ENCODE measurements at regions not wholly inside any gene's neighbourhood (a gene's known extent, or its start where the extent isn't known, plus 50 kb on each side); places are given as distances from the start of the nearest gene placed in this dataset.

DNA sequence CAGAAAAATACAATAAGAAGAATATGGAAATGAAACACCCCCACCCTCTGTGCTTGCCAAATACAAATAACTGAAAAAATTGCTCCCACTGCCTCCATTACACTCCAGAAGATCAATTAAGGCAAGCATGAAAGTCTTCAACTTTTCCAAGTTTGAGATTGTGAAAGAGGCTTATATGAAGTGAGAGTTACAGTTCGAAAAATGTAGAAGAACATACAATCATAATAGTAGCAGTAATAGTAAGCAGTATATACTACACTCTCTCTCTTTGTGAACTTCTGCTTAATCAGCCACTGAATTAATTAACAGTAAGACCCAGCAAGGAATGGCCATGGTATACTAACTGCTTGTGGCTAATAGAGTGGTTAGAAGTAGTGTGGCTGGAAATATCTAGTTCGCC lies 923.2 kb downstream of the RPA4 start:
- Histone ChIP-seq H3K36me3 (replicated peaks) (no peaks in the 10 kb centered on the region), H3K27me3 (replicated peaks) (no peaks in the 10 kb centered on the region), H3K27ac (no peak overlapping the region), H3K4me3 (ENCODE audit: low read depth, low read length) (no peak overlapping the region)
- TF ChIP-seq, protein P1, sequence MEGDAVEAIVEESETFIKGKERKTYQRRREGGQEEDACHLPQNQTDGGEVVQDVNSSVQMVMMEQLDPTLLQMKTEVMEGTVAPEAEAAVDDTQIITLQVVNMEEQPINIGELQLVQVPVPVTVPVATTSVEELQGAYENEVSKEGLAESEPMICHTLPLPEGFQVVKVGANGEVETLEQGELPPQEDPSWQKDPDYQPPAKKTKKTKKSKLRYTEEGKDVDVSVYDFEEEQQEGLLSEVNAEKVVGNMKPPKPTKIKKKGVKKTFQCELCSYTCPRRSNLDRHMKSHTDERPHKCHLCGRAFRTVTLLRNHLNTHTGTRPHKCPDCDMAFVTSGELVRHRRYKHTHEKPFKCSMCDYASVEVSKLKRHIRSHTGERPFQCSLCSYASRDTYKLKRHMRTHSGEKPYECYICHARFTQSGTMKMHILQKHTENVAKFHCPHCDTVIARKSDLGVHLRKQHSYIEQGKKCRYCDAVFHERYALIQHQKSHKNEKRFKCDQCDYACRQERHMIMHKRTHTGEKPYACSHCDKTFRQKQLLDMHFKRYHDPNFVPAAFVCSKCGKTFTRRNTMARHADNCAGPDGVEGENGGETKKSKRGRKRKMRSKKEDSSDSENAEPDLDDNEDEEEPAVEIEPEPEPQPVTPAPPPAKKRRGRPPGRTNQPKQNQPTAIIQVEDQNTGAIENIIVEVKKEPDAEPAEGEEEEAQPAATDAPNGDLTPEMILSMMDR (IDR thresholded peaks at IDR 0.05; ENCODE audit: low read depth, low read length, missing control alignments) = no peak
- in situ Hi-C loops (cut with HindIII; ENCODE audit: low pct_ligation_motif_present, low sequenced_read_pairs) = no loop called here
- no peak for DNase-seq

DNA sequence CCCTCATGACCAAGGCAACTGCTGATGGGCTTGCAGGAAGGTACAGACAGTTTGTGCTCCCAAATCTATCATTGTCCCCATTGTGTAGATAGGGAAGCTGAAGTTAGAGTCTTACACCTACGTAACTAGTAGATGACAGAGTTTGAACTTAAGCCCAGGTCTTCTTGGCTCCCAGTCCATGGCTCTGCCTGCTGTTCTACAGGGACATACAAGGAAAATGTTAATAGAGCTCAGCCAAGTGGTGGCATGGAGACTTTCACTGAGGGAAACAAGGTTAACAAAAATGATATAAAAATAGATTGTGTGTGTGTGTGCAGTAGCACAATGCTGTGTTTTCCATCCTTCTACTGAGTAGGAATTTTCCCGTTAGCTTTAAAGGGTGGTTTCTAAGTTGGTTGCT lies 936.5 kb downstream of the RPA4 start:
- Histone ChIP-seq H3K27ac (no peak overlapping the region), H3K4me3 (ENCODE audit: low read depth, low read length) (no peak overlapping the region), H3K36me3 (replicated peaks) (no peaks in the 10 kb centered on the region), H3K27me3 (replicated peaks) (no peaks in the 10 kb centered on the region)
- no peak for DNase-seq
- in situ Hi-C loops (cut with HindIII; ENCODE audit: low pct_ligation_motif_present, low sequenced_read_pairs) = no loop called here
- TF ChIP-seq, protein P1 (IDR thresholded peaks at IDR 0.05; ENCODE audit: low read depth, low read length, missing control alignments) = no peak

DNA sequence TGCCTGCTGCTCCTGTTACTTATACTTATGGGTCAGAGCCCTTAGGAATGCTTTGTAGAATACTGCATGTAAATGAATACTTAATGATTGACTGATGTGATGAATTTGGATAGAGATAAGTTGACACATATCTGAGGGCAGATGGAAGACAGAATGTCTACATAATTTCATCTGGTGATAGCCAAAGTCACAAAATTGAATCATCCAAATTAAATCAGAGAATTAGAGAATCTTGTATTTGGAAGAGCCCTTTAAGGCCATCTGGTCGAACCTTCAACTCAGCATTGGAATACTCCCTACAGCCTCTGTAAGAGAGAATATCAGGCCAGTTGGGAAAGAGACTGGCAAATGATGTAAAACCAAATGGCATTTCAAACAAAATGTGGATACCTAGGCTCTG lies 944.8 kb downstream of the RPA4 start:
- no peak overlapping the region for H3K4me3 ChIP-seq (ENCODE audit: low read depth, low read length)
- DNase-seq = no peak
- in situ Hi-C loops (cut with HindIII; ENCODE audit: low pct_ligation_motif_present, low sequenced_read_pairs) = no loop called here
- no peak overlapping the region for H3K27ac ChIP-seq
- H3K27me3 ChIP-seq (replicated peaks) = no peaks in the 10 kb centered on the region
- TF ChIP-seq, protein P1 (IDR thresholded peaks at IDR 0.05; ENCODE audit: low read depth, low read length, missing control alignments) = no peak
- no peaks in the 10 kb centered on the region for H3K36me3 ChIP-seq (replicated peaks)

DNA sequence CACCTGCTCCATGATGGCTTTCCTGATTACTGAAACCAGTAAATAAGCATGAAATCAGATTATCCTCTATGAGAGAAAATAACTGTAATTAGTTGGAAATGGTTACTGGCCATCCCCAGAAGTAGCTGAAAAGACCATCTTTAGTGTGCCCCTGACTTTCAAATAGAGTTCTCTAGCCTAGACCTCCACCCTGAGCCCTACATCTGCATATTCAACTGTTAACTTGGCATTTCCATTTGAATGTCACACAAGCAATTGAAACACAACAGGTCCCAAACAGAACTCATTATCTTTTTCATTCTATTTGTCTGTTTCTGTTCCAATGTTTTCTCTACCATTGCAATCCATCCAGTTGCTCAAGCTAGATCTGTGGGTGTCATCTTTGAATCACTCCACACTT lies 952.3 kb downstream of the RPA4 start:
- TF ChIP-seq, protein P1 (IDR thresholded peaks at IDR 0.05; ENCODE audit: low read depth, low read length, missing control alignments) = no peak
- Histone ChIP-seq H3K27ac (no peak overlapping the region), H3K4me3 (ENCODE audit: low read depth, low read length) (no peak overlapping the region), H3K27me3 (replicated peaks) (no peaks in the 10 kb centered on the region), H3K36me3 (replicated peaks) (no peaks in the 10 kb centered on the region)
- in situ Hi-C loops (cut with HindIII; ENCODE audit: low pct_ligation_motif_present, low sequenced_read_pairs) = no loop called here
- no peak for DNase-seq

DNA sequence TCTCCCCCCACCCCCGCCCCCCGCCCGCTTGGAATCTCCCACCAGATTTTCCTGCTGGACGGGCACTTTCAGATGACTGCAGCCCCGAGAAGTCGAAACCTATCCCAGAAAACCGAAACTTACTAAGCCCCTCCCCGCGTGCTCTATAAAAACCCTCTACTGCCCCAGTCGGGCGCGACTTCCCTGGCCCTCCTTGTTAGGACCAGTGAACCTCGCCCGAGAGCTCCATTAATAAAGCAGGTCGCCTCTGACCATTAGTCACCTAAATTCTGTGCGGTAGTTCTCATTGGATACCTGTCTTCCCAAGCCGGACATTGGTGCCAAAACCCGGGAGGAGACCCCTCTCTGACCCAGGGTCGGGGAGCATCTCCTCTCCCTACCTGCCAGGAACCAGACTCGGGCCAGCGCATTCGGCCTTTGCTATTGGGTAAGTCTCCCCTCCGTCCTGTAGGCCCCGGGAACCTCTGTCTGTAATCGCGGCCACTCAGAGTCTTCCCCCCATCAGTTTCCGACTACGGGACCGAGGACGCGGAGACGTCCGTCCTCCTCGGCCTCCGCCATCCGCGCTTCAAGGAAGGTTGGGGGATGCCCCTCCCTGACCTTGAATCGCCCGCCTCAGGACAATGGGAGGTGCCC lies 958.0 kb downstream of the RPA4 start:
- H3K27me3 ChIP-seq (replicated peaks) = no peaks in the 10 kb centered on the region
- no peak overlapping the region for H3K4me3 ChIP-seq (ENCODE audit: low read depth, low read length)
- no peak overlapping the region for H3K27ac ChIP-seq
- TF ChIP-seq, protein P1 (IDR thresholded peaks at IDR 0.05; ENCODE audit: low read depth, low read length, missing control alignments) = no peak
- in situ Hi-C loops (cut with HindIII; ENCODE audit: low pct_ligation_motif_present, low sequenced_read_pairs) = no loop called here
- no peaks in the 10 kb centered on the region for H3K36me3 ChIP-seq (replicated peaks)
- DNase-seq = no peak

All from brain microvascular endothelial cell (primary cell).